ENCODE measurements at regions not wholly inside any gene's neighbourhood (a gene's known extent, or its start where the extent isn't known, plus 50 kb on each side); places are given as distances from the start of the nearest gene placed in this dataset.

- DNase-seq: no peak
These were observed 234.8 kb downstream of the MAF start for GRCh38 chr16:79365702-79366101.

DNA sequence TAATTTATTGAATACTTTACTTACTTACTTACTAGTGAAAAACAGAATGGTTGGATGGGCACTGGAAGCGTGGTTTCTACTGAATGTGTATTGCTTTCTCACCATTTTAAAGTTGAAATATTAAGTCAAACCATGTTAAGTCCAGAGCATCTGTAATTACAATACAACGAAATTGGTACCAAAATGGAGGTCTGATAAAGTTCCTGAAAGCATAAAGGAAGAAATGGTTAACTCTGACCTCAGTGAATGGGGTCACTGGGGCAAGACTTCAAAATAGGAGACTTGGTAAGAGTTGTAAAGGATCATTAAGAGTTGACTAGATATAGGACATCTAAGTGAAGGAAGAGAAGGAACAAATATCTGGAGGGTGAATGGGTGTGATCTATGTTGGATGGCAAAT lies 237.1 kb downstream of the MAF start:
- no peak for DNase-seq

DNA sequence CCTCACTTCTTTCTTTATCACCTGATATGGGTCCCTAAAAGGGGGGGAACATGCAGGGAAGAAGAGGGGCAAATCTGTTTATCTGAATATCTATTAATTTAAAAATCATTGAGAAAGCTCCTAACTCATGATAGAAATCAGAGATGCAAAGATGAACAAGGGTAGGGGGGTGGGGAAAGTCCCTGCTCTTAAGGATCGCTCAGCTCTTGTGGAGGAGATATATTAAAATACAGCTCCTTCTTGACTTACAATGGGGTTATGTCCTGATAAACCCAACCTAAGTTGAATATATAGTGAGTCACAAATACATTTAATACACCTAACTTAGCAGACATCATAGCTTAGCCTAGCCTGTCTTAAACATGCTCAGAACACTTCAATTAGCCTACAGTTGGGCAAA lies 237.5 kb downstream of the MAF start:
- no peak for DNase-seq

GRCh38 chr16:79362300-79362970 lies 238.1 kb downstream of the MAF start:
- DNase-seq: no peak

DNA sequence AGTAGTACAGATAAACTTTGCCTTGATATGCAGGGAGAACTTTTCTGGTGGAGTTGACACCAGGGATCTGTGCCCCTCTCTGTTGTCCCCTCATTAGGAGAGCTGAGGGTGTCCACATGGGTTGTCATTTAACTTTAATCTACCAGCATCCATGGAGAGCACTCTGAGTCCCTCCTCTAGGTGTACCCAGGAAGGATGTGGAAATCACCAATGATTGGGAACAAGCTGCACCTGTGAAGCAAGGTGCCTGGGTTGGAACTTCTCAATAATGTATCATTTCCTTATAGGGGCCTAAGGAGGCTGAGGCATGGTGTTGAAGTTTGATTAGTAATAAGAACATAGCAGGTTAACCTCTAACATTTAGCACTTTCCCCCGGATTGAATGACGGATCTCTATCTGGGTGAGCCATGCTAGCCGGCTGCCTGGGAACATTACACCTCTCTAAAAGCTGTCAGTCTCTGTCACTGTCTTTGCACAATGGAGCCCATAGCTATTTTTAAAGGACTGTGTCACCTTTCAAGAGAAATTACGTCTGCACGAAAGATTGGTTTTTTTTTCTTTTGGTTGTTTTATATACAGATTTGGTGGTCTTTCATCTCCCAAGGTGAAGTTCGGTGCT lies 239.3 kb downstream of the MAF start:
- DNase-seq: no peak

DNA sequence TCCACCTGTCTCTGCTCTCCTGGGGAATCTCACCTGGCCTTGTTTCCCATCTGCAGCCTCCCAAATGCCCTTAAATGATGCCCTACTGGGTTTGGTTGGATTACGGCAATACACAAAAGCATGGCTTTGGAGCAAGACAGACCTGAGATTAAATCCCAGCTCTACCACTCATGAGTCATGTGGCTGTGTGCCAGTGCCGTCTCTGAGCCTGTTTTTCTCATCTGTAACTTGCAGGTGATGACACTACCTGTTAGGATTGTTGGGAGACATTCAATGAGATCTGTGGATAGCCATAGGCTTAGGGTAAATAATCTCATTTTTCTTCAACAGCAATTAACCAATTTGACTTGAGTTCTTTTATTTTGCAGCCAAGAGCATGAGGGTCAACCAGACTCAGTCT lies 240.3 kb downstream of the MAF start:
- no peak for DNase-seq

- DNase-seq: no peak
These were observed 241.5 kb downstream of the MAF start for GRCh38 chr16:79359082-79359481.

GRCh38 chr16:79358188-79358587 lies 242.3 kb downstream of the MAF start:
- DNase-seq: no peak

- DNase-seq: no peak
These were observed 244.8 kb downstream of the MAF start for GRCh38 chr16:79355600-79356358.

- DNase-seq: no peak
These were observed 248.6 kb downstream of the MAF start for GRCh38 chr16:79351927-79352326.

DNA sequence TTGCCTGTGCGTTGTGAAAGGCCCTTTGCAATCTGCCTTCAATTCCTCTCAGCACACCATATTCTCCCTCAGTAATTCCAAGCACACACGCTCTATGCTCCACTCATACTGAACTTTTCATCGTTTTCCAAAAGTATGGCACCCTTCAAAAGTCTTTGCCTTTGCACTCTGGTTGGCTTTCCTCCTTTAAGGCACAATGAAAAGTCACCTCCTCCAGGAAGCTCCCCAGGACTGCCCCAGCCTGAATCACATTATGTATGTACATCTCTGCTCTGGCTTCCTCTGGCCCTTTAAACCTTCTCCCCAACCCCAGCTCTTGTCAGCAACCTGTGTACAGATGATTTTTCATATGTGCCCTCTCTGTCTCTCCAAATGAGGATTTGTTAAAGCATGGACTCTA lies 250.7 kb downstream of the MAF start:
- DNase-seq: no peak

- DNase-seq: no peak
These were observed 251.8 kb downstream of the MAF start for GRCh38 chr16:79348521-79349306.

- no peak for DNase-seq
These were observed 253.3 kb downstream of the MAF start for GRCh38 chr16:79347277-79347676.

DNA sequence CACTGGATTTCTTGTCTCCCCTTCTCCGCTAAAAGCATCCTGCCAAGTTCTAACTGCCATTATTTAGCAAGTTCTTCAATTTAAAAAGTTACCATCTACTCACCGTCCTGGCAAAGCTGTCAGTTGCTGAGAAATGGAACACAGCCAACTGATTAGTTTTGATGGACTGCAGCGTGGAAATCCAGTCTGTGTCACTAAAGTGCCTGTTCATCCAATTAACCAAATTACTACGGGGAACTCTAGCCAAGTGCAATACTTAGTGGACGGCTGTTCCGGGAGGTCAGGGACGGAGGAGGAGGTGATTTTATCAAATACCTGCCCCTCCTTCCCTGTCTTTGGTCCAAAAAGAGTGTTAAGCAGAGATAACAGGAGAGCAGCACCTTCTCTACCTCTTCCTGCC lies 260.7 kb downstream of the MAF start:
- DNase-seq: no peak

DNA sequence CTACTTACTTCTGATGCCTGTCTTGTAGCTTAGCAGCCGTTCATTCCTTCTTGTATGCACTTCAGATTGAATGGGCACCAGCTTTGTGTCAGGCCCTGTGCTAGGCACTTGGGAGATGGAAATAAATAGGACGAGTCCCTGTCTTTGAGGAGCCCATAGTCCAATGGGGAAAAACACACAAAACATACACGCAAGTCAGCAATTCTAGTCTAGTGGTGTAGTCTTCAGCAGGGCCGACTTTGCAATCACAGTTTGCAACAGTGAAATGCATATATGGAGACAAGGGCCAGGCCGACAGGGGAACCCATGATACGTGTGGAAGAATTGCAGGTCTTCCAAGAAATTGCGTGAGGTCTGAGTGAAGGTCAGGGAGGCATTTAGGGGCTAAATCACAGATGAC lies 262.6 kb downstream of the MAF start:
- no peak for DNase-seq

DNA sequence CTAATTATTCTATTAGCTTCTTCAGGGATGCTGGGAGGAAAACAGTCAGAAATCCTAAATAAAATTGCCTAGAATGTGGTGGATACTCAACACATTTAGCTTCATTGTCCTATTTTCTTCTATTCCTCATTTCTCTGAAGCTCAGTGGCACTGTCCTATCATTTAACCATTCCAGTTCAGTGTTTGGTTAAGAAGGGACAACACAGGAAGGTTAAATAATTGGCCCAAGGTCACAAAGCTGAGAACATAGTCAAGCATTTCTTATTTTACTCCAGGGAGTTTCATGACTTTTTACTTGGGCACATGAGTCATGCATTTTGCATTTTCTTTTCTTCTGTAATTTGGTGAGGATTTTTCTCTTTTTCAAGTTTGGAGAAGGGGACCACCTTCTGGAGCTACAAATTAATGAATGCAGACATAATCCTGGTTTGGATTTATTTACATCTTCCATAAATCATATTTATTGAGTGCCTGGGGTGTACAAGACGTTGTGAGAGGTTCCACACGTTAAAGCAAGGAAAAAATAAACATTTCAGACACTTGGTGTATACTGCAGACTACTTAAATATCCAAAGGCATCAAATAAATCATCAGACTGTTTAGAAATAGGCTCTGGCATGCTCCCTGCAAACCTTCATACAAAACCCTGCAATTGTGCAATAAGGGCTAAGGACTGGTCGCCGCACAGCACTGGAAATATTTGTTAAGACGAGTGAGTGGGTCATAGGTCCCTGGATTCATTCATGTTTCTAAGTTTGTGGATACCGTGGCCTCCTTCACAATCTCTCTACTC lies 263.9 kb downstream of the MAF start:
- DNase-seq: no peak

DNA sequence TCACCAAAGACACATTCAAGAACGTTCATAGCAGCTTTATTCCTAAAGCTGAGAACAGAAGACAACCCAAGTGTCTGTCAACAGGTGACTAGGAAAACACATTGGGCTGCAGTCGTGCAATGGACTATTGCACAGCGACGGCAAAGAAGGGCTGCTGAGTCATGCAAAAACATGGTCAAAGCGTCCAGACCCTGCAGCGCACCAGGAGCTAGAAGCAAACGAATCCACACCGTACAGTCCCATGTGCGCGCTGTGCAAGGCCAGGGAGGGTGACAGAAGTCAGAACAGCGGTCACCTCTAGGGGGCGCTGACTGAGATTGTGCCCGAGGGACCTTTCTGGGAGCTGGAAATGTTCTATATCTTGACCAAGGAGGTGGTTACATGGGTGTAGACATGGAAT lies 266.4 kb downstream of the MAF start:
- DNase-seq: peak in 1 of 2 donors; percentile 28

DNA sequence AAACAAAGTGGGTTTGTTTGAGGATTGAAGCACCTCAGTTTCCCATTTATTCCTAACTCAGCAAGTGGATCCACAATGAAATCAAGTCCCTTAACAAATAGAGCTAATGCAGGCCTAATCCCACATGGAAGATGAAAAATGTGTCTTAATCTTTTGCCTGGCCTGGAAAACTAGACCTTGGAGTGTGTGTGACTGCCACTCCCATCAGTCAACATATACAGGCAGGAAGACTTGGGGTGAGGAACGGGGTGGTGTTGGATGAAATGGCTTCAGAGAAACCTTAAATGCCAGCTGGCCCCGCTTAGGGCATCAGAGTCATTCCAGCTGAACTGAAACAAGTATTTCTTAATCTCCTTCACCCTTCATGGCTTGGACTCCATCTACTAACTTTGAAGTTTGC lies 269.5 kb downstream of the MAF start:
- DNase-seq: no peak

GRCh38 chr16:79329967-79330366 lies 270.6 kb downstream of the MAF start:
- no peak for DNase-seq

- DNase-seq: no peak
These were observed 271.4 kb downstream of the MAF start for GRCh38 chr16:79329166-79329521.

GRCh38 chr16:79328402-79329165 lies 272.0 kb downstream of the MAF start:
- no peak for DNase-seq

DNA sequence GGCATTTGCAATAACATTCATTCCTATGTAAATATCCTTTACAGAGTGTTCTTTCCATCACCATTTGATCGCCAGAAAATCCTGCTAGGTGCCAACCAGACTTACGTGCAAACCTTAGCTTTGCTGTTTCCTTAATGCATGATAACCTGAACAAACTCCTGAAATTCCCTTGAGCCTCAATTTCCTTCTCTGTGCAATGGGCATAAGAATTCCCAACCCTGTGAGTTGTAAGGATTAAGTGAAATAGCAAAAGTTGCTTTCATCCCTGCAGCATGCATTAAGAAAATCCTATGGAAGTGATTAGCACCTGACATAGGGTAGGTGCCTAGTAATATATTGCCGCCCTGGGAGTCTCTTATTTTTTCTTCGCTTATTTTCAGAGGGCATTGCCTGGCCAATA lies 272.7 kb downstream of the MAF start:
- no peak for DNase-seq
